Fibroblast of peridontal ligament (primary cell): ENCODE measurements at regions not wholly inside any gene's neighbourhood (a gene's known extent, or its start where the extent isn't known, plus 50 kb on each side); places are given as distances from the start of the nearest gene placed in this dataset.

Experiments
- DNase-seq: peaks from one replicate; pipeline ENCODE4 v3.0.0-alpha.2; 2010; ENCODE audit errors: extremely low read depth

GRCh38 chr16:49127103-49127502 is 154.5 kb downstream of the CBLN1 start:
- no peak for DNase-seq

GRCh38 chr16:49121636-49122035 is 160.0 kb downstream of the CBLN1 start:
- no peak for DNase-seq

- no peak for DNase-seq
Measured at GRCh38 chr16:49120631-49121030, 161.0 kb downstream of the CBLN1 start.

- no peak for DNase-seq
Measured at GRCh38 chr16:49116873-49117272, 164.8 kb downstream of the CBLN1 start.

GRCh38 chr16:49115956-49116355 is 165.7 kb downstream of the CBLN1 start:
- no peak for DNase-seq

- no peak for DNase-seq
Measured at GRCh38 chr16:49112754-49113153, 168.9 kb downstream of the CBLN1 start.

GRCh38 chr16:49111351-49111750 is 170.3 kb downstream of the CBLN1 start:
- no peak for DNase-seq

- DNase-seq: no peak
Measured at GRCh38 chr16:49108611-49109010, 173.0 kb downstream of the CBLN1 start.

GRCh38 chr16:49103298-49103697 is 178.3 kb downstream of the CBLN1 start:
- DNase-seq: no peak

- DNase-seq: no peak
Measured at GRCh38 chr16:49101997-49102396, 179.6 kb downstream of the CBLN1 start.

- no peak for DNase-seq
Measured at GRCh38 chr16:49100366-49100765, 181.3 kb downstream of the CBLN1 start.

- no peak for DNase-seq
Measured at GRCh38 chr16:49097964-49098363, 183.7 kb downstream of the CBLN1 start.

GRCh38 chr16:49096176-49096945 is 185.3 kb downstream of the CBLN1 start:
- DNase-seq: no peak

- DNase-seq: no peak
Measured at GRCh38 chr16:49095539-49095938, 186.1 kb downstream of the CBLN1 start.

GRCh38 chr16:49094471-49094870 is 187.2 kb downstream of the CBLN1 start:
- no peak for DNase-seq

- no peak for DNase-seq
Measured at GRCh38 chr16:49093939-49094338, 187.7 kb downstream of the CBLN1 start.

GRCh38 chr16:49092704-49093103 is 188.9 kb downstream of the CBLN1 start:
- no peak for DNase-seq

- no peak for DNase-seq
Measured at GRCh38 chr16:49089533-49089932, 192.1 kb downstream of the CBLN1 start.

GRCh38 chr16:49089039-49089438 is 192.6 kb downstream of the CBLN1 start:
- no peak for DNase-seq

GRCh38 chr16:49085686-49086085 is 196.0 kb downstream of the CBLN1 start:
- peak; percentile 23 for DNase-seq

GRCh38 chr16:49084628-49085390 is 196.8 kb downstream of the CBLN1 start:
- no peak for DNase-seq

GRCh38 chr16:49081554-49081953 is 200.1 kb downstream of the CBLN1 start:
- DNase-seq: no peak

GRCh38 chr16:49081086-49081485 is 200.6 kb downstream of the CBLN1 start:
- DNase-seq: no peak
